Thoracic aorta (tissue), 2 donors: ENCODE measurements at regions not wholly inside any gene's neighbourhood (a gene's known extent, or its start where the extent isn't known, plus 50 kb on each side); places are given as distances from the start of the nearest gene placed in this dataset.
"Not testable (repeated sequence)": the region's sequence is repeated elsewhere in the genome, so short reads cannot be mapped to it uniquely, and the experiment has no call there.

ENCODE experiments used
- ATAC-seq: fragments of 150-250 bp; one replicate; pipeline ENCODE4 v1.8.0; 2017; ENCODE audit warnings: low read depth; ENCODE audit not compliant: insufficient number of reproducible peaks, low FRiP score
- DNase-seq: peaks from one replicate; pipeline ENCODE4 v3.0.0-alpha.2; 2020; ENCODE audit warnings: low spot score
- H3K27ac ChIP-seq, 2 donors: fragments of 200-600 bp; sonication (generic); 1 replicate in 1 of 2; 2 replicates in 1 of 2; pipeline ENCODE4 v1.5.1; 2016; ENCODE audit warnings: mild to moderate bottlenecking in 2 of 2, moderate library complexity in 2 of 2
- H3K27me3 ChIP-seq: fragments of 200-600 bp; sonication (generic); replicated peaks from 2 replicates; pipeline ENCODE4 v1.6.0; 2016; ENCODE audit warnings: mild to moderate bottlenecking; ENCODE audit not compliant: insufficient read depth
- H3K36me3 ChIP-seq: fragments of 200-600 bp; sonication (generic); one replicate; pipeline ENCODE4 v1.5.1; 2016
- H3K4me1 ChIP-seq, 2 donors: fragments of 200-600 bp; sonication (generic); 1 replicate in 1 of 2; 2 replicates in 1 of 2; pipeline versions ENCODE4 v1.5.1 to v1.6.0; 2016; ENCODE audit warnings: low read depth in 2 of 2, mild to moderate bottlenecking in 1 of 2; ENCODE audit not compliant: control insufficient read depth in 1 of 2
- H3K4me3 ChIP-seq: fragments of 200-600 bp; sonication (generic); 2 replicates; pipeline ENCODE4 v1.5.1; 2016; ENCODE audit warnings: mild to moderate bottlenecking
- H3K9me3 ChIP-seq: fragments of 200-600 bp; sonication (generic); 2 replicates; pipeline ENCODE4 v1.5.1; 2016
- CTCF ChIP-seq: fragments of 200-600 bp; sonication (generic); IDR thresholded peaks from one replicate; pipeline ENCODE4 v1.5.1; 2019; ENCODE audit warnings: antibody characterized with exemption

- Histone ChIP-seq H3K9me3 (peaks cover 6% of the 10 kb centered on the region), H3K4me3 (no peak overlapping the region), H3K36me3 (no peaks in the 10 kb centered on the region), H3K27me3 (no peaks in the 10 kb centered on the region), H3K4me1 (no peaks in the 10 kb centered on the region), H3K27ac (no peak overlapping the region)
- no peak for ATAC-seq
- TF ChIP-seq CTCF, result no peak
- DNase-seq, result no peak
Measured at GRCh38 chr10:33600381-33600780, 265.9 kb upstream of the NRP1 start.

- no peak for TF ChIP-seq CTCF
- no peak overlapping the region for H3K27ac ChIP-seq
- H3K36me3 ChIP-seq, result no peaks in the 10 kb centered on the region
- no peaks in the 10 kb centered on the region for H3K4me1 ChIP-seq
- no peak overlapping the region for H3K4me3 ChIP-seq
- H3K9me3 ChIP-seq, result peaks cover 6% of the 10 kb centered on the region
- ATAC-seq (no peak), DNase-seq (no peak)
- H3K27me3 ChIP-seq, result no peaks in the 10 kb centered on the region
Measured at GRCh38 chr10:33596422-33596821, 262.0 kb upstream of the NRP1 start.

- Histone ChIP-seq H3K36me3 (no peaks in the 10 kb centered on the region), H3K9me3 (peaks cover 6% of the 10 kb centered on the region), H3K4me1 (no peaks in the 10 kb centered on the region), H3K4me3 (no peak overlapping the region), H3K27me3 (no peaks in the 10 kb centered on the region), H3K27ac (no peak overlapping the region)
- no peak for ATAC-seq
- DNase-seq, result no peak
- TF ChIP-seq CTCF, result no peak
Measured at GRCh38 chr10:33594475-33594874, 260.0 kb upstream of the NRP1 start.

GRCh38 chr10:33588974-33589600 is 254.6 kb upstream of the NRP1 start:
- H3K36me3 ChIP-seq, result no peaks in the 10 kb centered on the region
- no peak for ATAC-seq
- H3K4me3 ChIP-seq, result no peak overlapping the region
- TF ChIP-seq CTCF, result no peak
- no peaks in the 10 kb centered on the region for H3K27me3 ChIP-seq
- H3K4me1 ChIP-seq, result no peaks in the 10 kb centered on the region
- H3K9me3 ChIP-seq, result peaks cover 4% of the 10 kb centered on the region
- H3K27ac ChIP-seq, result no peak overlapping the region
- DNase-seq, result no peak

GRCh38 chr10:33584596-33584995 is 250.1 kb upstream of the NRP1 start:
- H3K27me3 ChIP-seq, H3K4me1 ChIP-seq, H3K36me3 ChIP-seq, H3K9me3 ChIP-seq, ATAC-seq, H3K27ac ChIP-seq, DNase-seq, H3K4me3 ChIP-seq: not testable (repeated sequence)

GRCh38 chr10:33579996-33580395 is 245.5 kb upstream of the NRP1 start:
- no peaks in the 10 kb centered on the region for H3K4me1 ChIP-seq
- H3K27ac ChIP-seq, result no peak overlapping the region
- H3K9me3 ChIP-seq, result no peaks in the 10 kb centered on the region
- H3K27me3 ChIP-seq, result no peaks in the 10 kb centered on the region
- DNase-seq (no peak), ATAC-seq (no peak)
- no peaks in the 10 kb centered on the region for H3K36me3 ChIP-seq
- no peak overlapping the region for H3K4me3 ChIP-seq
- TF ChIP-seq CTCF, result no peak
